Astrocyte of the spinal cord (primary cell): ENCODE measurements at regions not wholly inside any gene's neighbourhood (a gene's known extent, or its start where the extent isn't known, plus 50 kb on each side); places are given as distances from the start of the nearest gene placed in this dataset.

Source experiments
- DNase-seq: peaks from one replicate; pipeline ENCODE4 v3.0.0; 2011; ENCODE audit warnings: low read depth, low spot score
- H3K4me3 ChIP-seq: 2 replicates; pipeline ENCODE4 v1.5.1; 2011; ENCODE audit warnings: low read depth, mild to moderate bottlenecking, low read length, moderate library complexity
- in situ Hi-C: cut with HindIII; loops from 2 replicates; pipeline ENCODE4 v1.10.0; 2017; ENCODE audit warnings: low sequenced_read_pairs
- TF ChIP-seq, protein P1 (sequence below): IDR thresholded peaks from 2 replicates; pipeline ENCODE4 v1.5.1; 2012; ENCODE audit warnings: low read depth, mild to moderate bottlenecking, low read length, inconsistent platforms

DNA sequence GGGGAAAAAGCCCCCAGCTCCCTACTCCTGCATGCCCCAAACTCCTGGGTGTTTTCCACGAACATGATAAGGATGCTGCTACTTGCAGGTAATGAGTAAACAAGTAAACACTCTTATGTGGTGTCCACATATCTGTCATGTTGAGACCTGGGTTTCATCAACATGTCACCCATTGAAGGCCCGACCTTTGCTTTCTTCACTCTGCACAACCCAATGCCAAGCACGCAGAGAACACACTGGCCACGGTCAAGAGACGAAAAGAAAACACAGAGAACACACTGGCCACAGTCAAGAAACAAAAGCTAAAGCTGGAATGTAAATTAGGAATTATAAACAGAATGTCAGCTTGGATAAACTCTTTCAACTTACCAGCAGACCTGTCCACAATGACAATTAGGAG lies 143.1 kb downstream of the TTC32 start:
- in situ Hi-C loops: no loop called here
- DNase-seq: no peak
- H3K4me3 ChIP-seq: no peak overlapping the region
- TF ChIP-seq, protein P1, sequence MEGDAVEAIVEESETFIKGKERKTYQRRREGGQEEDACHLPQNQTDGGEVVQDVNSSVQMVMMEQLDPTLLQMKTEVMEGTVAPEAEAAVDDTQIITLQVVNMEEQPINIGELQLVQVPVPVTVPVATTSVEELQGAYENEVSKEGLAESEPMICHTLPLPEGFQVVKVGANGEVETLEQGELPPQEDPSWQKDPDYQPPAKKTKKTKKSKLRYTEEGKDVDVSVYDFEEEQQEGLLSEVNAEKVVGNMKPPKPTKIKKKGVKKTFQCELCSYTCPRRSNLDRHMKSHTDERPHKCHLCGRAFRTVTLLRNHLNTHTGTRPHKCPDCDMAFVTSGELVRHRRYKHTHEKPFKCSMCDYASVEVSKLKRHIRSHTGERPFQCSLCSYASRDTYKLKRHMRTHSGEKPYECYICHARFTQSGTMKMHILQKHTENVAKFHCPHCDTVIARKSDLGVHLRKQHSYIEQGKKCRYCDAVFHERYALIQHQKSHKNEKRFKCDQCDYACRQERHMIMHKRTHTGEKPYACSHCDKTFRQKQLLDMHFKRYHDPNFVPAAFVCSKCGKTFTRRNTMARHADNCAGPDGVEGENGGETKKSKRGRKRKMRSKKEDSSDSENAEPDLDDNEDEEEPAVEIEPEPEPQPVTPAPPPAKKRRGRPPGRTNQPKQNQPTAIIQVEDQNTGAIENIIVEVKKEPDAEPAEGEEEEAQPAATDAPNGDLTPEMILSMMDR: no peak

DNA sequence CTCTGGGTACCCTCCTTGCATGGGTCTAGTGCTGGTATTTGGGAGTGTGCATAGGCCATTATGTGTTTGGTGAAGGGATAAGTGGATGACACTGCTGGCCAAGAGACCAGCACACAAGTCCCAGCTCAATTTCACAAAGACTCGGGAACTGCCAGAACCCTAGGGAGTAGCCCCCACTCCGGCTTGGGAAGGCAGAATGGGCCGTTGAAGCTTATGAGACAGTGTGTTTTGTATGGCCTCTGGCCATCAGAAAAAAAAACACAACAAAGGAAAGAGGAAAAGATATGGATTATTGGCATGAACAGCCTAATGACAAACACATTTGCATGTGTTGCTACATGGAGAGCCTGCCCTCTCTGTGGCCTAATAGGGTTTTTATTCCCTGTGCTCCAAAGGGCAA lies 144.2 kb downstream of the TTC32 start:
- in situ Hi-C loops: no loop called here
- DNase-seq: no peak
- TF ChIP-seq, protein P1: no peak
- H3K4me3 ChIP-seq: no peak overlapping the region

DNA sequence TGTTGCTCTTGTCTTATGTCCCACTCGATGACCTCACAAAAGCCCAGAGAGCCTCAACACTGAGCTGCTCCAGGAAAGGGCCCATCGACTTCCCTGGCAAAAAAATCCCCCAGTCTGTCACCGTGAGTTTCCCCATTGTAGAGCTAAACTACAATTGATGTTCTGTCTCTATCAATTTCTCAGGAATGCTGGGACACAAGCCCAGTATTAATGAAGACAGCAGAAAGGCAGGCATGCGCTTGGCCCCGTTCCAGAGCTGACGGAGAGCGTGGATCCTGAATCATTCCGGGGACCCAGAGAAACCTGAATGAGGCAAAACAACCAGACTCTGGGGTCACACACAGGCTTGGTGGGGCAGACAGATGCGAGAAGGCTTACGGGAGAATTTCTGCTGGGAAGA lies 146.9 kb downstream of the TTC32 start:
- in situ Hi-C loops: no loop called here
- DNase-seq: no peak
- H3K4me3 ChIP-seq: no peak overlapping the region

DNA sequence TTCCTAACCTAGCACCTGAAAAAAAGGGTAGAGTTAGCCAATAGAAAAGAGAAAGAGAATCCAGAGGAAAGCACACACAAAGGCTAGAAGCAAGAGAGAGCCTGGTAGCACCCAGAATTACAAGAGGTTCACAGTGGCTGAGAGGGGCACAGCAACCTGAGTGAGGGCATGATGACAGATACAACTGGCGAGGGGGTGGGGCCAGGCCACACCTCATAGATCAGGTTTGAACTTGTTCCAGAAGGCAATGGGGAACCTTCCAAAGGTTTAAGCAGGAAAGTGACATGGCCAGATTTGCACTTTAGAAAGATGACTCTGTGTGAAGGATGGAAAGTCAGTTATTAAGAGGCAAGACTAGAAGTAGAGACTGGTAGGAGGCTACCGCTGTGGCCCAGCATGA lies 148.0 kb downstream of the TTC32 start:
- TF ChIP-seq, protein P1: no peak
- DNase-seq: no peak
- no peak overlapping the region for H3K4me3 ChIP-seq
- in situ Hi-C loops: no loop called here

More for the DNA sequence above, 146.9 kb downstream of the TTC32 start:
- TF ChIP-seq, protein P1: no peak

DNA sequence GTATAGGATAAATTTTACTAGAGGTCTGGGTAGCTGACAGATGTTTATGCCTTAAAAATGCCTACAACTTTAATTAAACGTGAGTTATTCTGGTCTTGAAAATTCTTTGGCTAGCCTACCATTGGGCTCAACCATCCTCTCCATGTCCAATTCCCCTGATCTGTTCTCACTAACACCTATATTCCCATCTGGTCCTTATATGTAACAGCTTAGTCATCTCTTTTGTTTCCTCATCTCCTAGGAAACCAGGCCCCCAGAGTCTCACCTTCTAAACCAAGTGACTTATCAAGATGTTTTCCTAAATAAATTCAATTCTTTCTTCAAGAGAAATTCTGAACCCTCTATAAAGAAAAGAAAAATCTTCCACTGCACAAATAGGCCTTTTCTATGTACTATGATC lies 148.5 kb downstream of the TTC32 start:
- no peak overlapping the region for H3K4me3 ChIP-seq
- TF ChIP-seq, protein P1: no peak
- in situ Hi-C loops: no loop called here
- no peak for DNase-seq

DNA sequence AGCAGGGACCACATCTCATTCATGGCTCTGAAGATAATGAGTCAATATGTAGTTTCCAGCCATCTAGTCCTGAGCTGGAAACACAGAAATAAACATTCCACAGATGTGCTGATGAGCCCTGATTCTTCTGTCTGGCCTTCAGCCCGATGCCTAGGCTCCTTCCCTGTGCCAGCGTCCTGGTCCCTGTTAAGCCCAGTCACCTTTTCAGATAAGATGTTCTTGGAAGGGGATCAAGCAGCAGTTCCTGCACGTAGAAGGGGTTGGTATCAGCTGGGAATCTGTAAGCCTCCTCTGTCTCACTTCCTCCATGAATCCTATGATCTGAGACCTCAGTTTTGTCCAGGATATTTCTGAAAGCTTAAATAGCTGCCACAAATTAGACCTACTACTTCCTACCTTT lies 149.3 kb downstream of the TTC32 start:
- in situ Hi-C loops: no loop called here
- H3K4me3 ChIP-seq: no peak overlapping the region
- no peak for DNase-seq
- TF ChIP-seq, protein P1: no peak

DNA sequence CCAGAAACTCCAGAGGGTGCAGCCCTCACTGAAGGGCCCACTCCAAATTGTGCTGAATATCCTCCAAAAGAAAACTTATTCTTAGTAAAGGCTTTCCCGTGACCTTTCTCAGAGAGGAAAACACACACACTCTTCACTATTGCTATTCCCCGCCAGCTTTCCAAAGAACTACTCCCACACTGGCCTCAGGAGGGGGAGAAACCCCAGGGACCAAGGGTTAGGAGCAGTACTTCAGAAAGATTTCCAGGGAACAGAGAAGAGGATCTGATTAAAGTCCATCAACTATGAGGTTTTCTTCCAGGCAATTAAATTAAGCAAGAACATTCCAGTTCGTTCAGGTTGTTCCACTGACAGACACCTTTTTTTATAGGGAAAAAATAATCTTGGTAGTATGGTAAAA lies 150.2 kb downstream of the TTC32 start:
- in situ Hi-C loops: no loop called here
- H3K4me3 ChIP-seq: no peak overlapping the region
- DNase-seq: no peak
- TF ChIP-seq, protein P1: no peak
